Dermis microvascular lymphatic vessel endothelial cell (primary cell): ENCODE measurements at regions not wholly inside any gene's neighbourhood (a gene's known extent, or its start where the extent isn't known, plus 50 kb on each side); places are given as distances from the start of the nearest gene placed in this dataset.
"Not testable (repeated sequence)": the region's sequence is repeated elsewhere in the genome, so short reads cannot be mapped to it uniquely, and the experiment has no call there.

Source experiments
- DNase-seq, 2 donors: peaks; one replicate each; pipeline versions ENCODE4 v3.0.0 to v3.0.0-alpha.2; 2010; ENCODE audit warnings: low read depth in 2 of 2

GRCh38 chr7:46939558-46939957 lies 642.4 kb downstream of the TNS3 start:
- no peak for DNase-seq

- no peak for DNase-seq
These were observed 642.8 kb downstream of the TNS3 start for GRCh38 chr7:46939089-46939488.

- no peak for DNase-seq
These were observed 644.1 kb downstream of the TNS3 start for GRCh38 chr7:46937826-46938225.

GRCh38 chr7:46934198-46934825 lies 647.6 kb downstream of the TNS3 start:
- no peak for DNase-seq

- peak; percentile 21 for DNase-seq
These were observed 648.3 kb downstream of the TNS3 start for GRCh38 chr7:46933596-46933995.

- peak in 1 of 2 donors; percentile 17 for DNase-seq
These were observed 649.1 kb downstream of the TNS3 start for GRCh38 chr7:46932676-46933424.

- no peak for DNase-seq
These were observed 649.6 kb downstream of the TNS3 start for GRCh38 chr7:46932306-46932675.

GRCh38 chr7:46930366-46930765 lies 651.5 kb downstream of the TNS3 start:
- peak in 1 of 2 donors; percentile 71 for DNase-seq

- no peak for DNase-seq
These were observed 652.6 kb downstream of the TNS3 start for GRCh38 chr7:46929359-46929758.

GRCh38 chr7:46928719-46929118 lies 653.2 kb downstream of the TNS3 start:
- DNase-seq, result no peak

GRCh38 chr7:46927131-46927810 lies 654.6 kb downstream of the TNS3 start:
- DNase-seq, result no peak

GRCh38 chr7:46916581-46916980 lies 665.3 kb downstream of the TNS3 start:
- no peak for DNase-seq

GRCh38 chr7:46912692-46913091 lies 669.2 kb downstream of the TNS3 start:
- no peak for DNase-seq

GRCh38 chr7:46909601-46910051 lies 672.3 kb downstream of the TNS3 start:
- DNase-seq, result no peak

GRCh38 chr7:46908770-46909169 lies 673.1 kb downstream of the TNS3 start:
- DNase-seq, result peak in 1 of 2 donors; percentile 44

GRCh38 chr7:46904523-46904922 lies 677.4 kb downstream of the TNS3 start:
- not testable (repeated sequence) for DNase-seq

- DNase-seq, result no peak
These were observed 679.4 kb downstream of the TNS3 start for GRCh38 chr7:46902463-46902862.

- no peak for DNase-seq
These were observed 681.3 kb downstream of the TNS3 start for GRCh38 chr7:46900312-46901263.

- no peak for DNase-seq
These were observed 684.5 kb downstream of the TNS3 start for GRCh38 chr7:46897381-46897780.

GRCh38 chr7:46886669-46887374 lies 695.1 kb downstream of the TNS3 start:
- DNase-seq, result no peak

- DNase-seq, result peak in 1 of 2 donors; percentile 12
These were observed 696.7 kb downstream of the TNS3 start for GRCh38 chr7:46885167-46885566.
